Esophagus mucosa (tissue), 1 donor: ENCODE measurements at regions not wholly inside any gene's neighbourhood (a gene's known extent, or its start where the extent isn't known, plus 50 kb on each side); places are given as distances from the start of the nearest gene placed in this dataset.
A peak's percentile ranks its signal among the peaks of the same experiment; 100 is the strongest.
"Not testable (repeated sequence)": the region's sequence is repeated elsewhere in the genome, so short reads cannot be mapped to it uniquely, and the experiment has no call there.

ENCODE experiments used
- ATAC-seq: fragments of 200-7000 bp; cut with Tn5 transposase; one replicate; pipeline ENCODE4 v1.9.1; 2020
- donor health status: DM: yes; HTN: yes; CAD: no.

DNA sequence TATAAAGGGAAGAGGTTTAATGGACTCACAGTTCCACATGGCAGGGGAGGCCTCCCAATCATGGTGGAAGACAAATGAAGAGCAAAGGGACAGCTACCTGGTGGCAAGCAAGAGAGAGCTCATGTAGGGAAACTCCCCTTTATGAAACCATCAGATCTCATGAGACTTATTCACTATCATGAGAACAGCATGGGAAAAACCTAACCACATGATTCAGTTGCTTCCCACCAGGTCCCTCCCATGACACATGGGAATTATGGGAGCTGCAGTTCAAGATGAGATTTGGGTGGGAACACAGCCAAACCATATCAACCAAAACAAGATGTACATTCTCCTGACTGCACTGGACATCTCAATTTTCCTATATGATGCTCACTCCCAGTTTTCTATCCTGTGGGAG lies 174.4 kb upstream of the CCDC54 start:
- not testable (repeated sequence) for ATAC-seq

DNA sequence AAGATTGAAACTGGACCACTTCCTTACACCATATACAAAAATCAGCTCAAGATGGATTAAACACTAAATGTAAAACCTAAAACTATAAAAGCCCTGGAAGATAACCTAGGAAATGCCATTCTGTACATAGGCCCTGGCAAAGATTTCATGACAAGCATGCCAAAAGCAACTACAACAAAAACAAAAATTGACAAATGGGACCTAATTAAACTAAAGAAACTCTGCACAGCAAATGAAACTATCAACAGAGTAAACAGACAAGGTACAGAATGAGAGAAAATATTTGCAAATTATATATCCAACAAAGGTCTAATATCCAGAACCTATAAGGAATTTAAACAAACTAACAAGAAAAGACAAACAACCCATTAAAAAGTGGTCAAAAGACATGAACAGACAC lies 173.1 kb upstream of the CCDC54 start:
- ATAC-seq = no peak

DNA sequence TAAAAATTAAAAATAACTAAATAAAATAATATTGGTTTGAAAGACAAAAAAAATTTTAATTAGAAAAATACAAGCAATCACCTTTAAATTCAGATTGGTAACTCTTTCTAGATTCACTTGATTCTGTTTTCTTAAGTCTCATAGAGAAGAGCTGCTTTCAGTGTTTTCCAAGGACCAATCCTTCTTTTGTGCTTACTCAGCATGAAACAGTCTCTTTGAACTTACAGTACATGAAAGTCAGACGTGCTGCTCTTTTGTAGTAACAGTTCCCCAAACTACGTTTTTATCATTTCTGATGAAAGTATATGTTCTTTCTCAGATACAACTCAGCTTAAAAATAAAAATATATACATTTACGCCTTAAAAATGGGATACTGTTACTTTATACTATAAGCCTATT lies 171.9 kb upstream of the CCDC54 start:
- ATAC-seq = no peak

DNA sequence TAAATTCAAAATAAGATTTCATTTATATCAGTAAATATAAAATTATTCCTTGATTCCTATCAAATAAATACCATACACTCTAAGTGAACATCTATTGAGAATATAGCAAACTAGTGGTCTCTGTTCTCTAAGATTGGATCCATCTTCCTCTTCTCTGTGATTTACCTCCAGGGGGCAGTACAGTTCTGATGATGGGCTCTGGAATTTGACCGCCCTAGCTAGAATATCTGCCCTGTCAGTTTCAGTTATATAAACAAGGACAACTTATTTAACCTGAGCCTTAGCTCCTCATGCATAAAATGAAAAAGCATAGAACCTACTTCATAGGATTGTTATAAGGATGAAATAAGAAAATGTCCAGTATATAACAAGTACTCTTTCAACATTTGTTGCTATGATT lies 171.1 kb upstream of the CCDC54 start:
- ATAC-seq = peak; percentile 62

DNA sequence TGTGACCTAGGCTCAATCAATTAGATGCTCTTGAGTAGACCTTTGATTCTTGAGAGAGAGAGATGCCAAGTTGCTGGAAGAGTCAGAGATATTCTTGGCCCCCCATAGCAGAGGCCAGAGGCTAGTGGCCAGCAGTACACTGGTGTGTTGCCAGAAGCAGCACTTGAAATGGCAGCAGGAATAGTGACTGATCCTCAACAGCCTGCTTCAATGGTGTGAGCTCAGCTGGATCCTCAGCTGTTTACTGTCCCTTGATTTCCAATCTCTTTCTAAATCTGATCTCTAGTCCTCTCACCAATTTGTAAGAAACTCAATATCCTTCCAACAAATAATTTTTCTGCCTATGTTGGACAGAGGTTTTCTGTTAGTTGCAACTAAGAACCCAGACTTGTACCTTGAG lies 170.3 kb upstream of the CCDC54 start:
- no peak for ATAC-seq

DNA sequence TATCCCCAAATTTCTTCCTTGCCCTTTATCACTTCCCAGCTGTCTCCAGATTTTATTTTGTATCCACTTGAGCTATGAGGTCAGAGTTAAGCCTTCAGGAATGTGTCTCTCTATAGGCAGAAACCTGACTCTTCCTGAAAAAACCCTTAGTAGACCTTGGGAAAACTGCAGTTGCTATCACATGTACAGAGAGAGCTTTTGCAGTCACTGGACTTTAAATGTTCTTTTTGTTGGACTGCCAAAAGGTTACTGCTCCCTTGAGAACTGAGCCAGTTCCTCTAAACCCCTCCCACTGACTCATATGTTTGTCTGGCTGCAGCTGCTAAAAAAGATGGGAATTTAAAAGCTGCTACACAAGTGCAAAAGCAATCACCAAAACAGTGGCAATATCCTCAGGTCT lies 169.1 kb upstream of the CCDC54 start:
- peak; percentile 26 for ATAC-seq

DNA sequence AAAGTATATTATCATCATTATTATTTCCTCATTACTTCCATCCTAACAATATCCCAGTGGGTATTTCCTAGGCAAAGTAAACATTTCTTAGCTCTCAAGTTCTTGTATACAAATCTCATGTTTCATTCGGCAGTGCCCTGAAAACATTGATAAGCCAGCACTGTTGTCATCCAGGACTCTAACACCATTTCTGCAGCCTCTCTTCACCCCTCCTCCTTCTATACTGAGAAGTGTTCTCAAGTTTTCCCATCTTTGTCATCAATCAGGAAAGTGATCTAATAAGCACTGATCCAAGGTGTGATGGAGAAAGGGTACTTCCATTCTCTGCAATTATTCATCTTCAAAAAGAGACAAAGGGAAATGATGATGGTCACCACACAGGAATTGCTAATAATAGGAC lies 168.4 kb upstream of the CCDC54 start:
- ATAC-seq = no peak

DNA sequence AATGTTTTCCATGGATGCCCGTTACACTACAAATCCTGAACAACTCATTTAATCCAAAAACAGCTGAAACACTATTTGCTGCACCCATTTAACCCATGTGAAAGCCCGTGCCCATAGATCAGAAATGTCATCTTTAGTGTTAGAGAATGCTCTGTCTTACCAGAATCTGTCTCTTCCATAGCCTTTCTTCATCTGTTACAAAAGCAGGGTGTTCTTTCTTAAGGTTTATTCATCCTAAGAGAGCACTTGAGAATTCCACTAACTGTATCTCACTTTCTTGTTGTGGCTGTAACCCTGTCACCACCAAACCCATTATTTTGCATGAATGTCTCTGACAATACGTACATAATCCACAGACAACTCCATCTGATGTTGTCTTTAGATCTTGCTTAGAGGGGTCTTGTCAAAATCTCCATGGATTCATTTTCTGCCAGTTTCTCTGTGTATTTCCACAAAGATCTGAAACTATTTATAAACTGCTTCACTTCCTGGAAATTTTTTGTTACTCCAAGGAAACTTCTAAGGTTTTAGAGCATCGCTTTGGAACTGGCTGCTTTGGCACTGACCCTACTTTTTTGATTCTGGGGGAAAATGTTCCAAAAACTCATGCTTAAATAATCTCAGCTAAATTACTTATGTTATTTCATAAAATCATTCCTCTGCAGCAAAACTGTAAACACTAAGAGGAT lies 167.8 kb upstream of the CCDC54 start:
- ATAC-seq = no peak

DNA sequence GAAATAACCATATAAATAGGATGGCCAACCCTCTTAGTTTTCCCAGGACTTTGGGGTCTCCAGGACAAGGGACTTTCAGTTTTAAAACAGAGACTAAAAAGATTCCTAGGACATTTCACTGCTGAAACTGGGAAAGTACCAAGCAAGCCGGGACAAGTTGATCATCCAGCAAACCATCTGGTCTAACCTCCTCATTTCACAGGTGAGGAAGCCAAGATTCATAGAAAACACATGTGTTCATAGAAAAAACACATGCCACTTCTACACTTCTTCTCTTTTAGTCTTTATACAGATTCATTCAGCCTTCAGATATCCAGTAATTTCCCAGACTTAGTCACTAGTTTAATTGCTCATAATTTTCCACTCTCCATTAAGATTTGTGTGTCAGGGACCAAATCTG lies 165.6 kb upstream of the CCDC54 start:
- peak; percentile 45 for ATAC-seq

DNA sequence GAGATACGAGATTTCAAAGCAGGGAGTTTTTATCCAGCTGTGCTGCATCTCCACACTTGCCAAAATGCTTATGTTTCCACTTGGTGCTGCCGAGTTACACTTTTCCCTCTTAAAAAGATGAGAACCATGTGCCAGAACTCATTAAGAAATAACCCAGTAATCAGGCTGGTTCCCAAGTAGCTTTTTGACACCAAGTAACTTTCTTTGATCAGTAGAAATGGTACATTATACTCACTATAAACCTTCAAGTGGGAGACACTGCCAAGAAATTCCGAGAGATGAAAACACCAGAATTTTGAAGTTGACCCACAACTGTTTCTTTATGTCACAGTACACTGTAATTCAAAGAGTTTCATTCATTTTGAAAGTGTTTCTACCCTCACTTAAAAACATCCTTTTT lies 164.6 kb upstream of the CCDC54 start:
- no peak for ATAC-seq

DNA sequence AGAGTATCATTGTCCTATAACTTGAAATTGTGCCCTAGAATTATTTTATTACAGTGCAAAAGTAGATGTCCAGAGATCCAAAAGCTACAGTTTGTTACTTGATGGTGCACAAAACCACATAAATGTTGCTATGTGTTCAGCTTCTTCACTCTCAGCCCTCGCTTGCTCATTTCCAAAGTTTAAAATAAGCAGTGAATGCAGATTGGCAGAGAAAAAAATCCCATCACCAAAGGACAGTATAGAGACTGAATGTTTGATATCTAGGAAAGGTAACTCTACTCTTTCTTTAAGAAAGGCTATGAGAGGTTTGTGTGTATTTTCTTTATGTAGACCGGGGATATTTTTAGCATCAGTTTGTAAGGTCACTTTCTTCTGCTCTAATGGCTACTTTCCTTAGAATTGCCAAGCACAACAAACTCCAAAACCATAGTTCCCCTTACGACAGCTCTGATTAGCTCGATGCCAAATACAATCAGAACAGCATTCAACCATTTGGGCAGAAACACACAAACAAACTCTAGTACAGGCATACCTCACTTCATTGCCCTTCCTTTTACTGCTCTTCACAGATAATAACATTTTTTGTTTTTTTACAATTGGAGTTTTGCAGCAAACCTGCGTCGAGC lies 164.1 kb upstream of the CCDC54 start:
- no peak for ATAC-seq

DNA sequence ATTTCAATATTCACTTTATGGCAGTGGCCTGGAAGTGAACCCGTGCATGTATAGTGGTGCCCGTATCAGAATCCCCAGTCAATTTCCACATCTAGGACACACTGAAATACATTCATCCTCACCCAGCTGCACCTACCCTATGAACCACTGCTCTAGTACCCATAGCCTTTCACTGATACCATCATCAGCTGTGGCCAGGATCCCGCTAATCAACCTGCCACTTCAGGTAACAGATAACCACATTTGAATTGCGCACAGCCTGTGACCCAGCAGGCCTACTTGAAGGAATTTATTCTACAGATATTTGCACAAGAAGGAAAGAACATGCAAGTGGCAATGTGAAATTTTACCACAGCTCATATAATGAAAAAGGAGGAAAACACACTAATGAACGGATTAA lies 161.0 kb upstream of the CCDC54 start:
- no peak for ATAC-seq

DNA sequence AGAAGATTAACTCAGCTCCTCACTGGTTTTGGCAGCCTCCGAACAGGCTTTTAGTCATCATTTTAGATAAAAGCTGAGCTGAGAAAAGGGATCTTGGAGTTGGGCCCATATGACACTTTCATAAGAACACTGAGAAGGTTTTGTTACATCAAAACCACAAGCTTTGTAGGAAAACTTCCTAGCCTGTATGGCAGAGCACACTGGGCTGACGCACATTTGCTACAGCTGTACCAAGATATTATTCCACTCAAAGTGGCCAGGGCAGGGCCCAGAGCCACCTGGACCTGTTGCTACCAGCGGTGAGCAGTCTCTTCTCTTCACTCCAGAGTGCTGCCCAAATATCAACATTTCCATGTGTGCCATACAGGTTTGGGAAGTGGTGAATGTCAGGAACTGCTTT lies 160.5 kb upstream of the CCDC54 start:
- peak; percentile 68 for ATAC-seq

DNA sequence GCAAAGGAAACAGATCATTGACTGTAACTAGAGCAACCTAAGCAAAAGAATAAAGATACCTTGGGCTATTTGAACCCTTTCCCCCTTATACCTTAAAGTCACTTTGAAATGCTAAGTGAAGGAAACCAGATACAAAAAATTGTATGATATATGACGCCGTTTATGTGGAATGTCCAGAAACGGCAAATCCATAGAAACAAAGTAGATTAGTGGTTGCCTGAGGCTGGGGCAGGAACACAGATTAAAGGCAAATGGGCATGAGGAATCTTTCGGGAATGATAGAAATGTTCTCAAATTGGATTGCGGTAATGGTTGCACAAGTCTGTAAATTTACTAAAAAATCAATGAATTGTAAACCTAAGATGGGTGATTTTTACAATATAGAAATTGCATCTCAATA lies 160.1 kb upstream of the CCDC54 start:
- no peak for ATAC-seq

DNA sequence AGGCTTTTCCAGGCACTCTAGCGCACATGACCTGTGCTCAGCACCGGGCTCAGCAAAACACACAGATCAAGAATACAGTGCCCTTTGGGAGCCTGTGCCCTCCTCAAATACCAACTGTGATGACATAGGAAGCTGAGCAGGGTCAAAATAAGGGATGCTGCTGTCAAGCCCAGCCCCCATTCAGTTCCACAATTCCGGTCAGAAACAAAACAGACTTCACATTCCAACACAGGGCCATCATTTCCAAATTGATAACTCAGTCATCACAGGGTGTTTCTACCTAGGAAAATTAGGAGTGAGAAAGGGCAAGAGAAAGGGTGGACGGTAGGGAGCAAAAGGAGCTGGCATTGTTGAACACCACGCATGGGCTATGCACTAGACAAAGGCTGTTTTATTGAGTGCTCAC lies 158.4 kb upstream of the CCDC54 start:
- ATAC-seq = no peak

DNA sequence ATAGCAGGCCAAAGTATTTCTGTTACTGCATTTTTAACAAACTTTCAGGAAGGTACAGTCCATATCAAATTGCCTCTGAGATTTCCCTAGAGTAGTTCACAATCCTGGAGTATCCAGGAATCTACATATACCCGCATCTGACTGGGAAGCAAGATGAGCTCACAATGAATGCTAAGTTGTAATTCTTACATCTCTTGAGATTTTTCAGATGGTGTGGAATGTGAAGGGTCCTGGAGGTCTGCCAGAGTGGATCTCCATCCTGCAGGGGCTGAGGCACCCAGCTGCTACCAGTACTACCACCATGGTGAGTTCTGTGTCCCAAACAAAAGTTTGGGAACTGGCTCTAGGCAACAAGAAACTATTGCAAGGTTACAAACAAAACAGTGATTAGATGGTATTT lies 156.7 kb upstream of the CCDC54 start:
- ATAC-seq = no peak

DNA sequence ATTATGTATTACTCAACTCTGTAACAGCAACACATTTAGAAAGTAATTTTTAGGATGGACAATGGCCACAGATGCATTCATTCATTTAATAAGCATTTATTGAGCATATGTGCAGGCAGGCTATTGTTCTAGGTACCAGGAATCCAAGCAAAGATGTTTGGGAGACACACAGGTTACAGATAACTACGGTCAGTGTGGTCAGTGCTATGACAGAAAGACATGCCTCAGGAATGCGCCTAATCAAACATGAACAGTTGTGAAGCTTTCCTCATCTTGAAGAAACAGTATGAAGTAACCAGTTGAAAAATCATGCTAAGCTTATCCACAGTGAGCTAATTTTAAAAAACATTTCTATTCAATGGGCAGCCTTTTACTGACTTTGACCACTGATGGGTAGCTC lies 155.4 kb upstream of the CCDC54 start:
- no peak for ATAC-seq

DNA sequence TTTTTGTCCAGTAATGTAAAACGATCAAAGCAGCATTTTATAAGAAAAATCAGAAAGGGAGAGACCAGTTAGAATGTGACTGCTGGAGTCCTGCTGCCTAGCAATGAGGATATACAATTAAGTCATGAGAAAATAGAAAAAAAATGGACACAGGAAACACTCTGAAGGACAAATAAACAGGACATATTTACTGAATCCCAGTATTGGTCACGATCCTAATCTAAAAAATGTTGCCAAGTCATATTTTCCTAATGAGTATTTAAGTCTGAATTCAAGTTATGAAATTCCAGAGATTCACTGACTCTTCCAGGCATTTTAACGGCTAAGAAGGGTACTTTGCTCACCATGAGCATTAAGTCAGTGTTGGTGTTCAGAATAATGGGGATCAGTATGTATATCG lies 154.3 kb upstream of the CCDC54 start:
- ATAC-seq = no peak

DNA sequence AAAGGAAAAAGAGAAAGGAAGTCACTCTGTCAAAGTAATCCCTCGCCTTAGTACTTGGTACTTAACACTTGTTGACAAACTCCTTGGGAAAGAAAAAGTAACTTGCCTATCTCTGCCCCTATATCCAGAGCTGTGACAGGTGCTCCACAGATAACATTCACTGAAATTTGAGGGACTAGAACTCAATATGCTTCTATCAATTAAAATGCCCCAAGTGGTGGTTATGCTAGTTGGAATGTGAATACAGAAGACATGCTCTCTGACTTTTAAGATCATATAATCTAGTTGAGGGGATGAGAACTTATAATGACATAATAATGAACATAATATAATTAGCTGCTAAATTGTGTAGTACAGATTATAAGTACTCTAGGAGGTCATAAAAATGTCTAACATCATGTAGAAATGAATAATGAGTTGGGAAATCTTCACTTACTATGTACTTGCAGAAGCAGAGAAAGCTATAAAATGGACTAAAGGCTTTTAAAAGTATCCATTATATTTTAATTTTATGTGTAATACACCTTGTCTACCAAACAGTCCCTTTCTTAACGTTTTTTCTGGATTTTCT lies 153.1 kb upstream of the CCDC54 start:
- no peak for ATAC-seq

DNA sequence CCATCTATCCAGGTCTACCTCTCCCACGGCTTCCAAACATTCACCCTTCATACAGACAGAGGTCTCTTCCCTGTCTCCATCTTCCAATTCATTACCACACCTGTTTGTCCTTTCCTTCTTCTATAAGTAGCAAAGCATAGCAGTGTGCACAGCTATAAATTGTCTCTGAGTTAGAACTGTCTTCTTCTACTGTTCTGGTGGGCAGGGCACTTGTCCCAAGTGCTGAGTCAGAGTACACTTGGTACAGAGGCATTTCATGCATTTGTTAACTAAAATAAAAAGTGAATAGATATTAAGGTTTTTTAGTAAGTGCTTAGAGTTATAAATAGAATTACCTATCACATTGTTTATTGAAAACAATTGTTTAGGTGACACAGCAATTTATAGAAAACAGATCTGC lies 150.1 kb upstream of the CCDC54 start:
- ATAC-seq = no peak

DNA sequence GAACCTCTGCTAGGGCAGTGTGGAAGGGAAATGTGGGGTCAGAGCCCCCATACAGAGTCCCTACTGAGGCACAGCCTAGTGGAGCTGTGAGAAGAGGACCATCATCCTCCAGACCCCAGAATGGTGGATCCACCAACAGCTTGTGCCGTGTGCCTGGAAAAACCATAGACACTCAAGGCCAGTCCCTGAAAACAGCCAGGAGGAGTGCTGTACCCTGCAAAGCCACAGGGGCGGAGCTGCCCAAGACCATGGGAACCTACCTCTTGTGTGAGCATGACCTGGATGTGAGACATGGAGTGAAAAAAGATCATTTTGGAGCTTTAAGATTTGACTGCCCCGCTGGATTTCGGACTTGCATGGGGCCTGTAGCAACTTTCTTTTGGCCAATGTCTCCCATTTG lies 143.4 kb upstream of the CCDC54 start:
- not testable (repeated sequence) for ATAC-seq

DNA sequence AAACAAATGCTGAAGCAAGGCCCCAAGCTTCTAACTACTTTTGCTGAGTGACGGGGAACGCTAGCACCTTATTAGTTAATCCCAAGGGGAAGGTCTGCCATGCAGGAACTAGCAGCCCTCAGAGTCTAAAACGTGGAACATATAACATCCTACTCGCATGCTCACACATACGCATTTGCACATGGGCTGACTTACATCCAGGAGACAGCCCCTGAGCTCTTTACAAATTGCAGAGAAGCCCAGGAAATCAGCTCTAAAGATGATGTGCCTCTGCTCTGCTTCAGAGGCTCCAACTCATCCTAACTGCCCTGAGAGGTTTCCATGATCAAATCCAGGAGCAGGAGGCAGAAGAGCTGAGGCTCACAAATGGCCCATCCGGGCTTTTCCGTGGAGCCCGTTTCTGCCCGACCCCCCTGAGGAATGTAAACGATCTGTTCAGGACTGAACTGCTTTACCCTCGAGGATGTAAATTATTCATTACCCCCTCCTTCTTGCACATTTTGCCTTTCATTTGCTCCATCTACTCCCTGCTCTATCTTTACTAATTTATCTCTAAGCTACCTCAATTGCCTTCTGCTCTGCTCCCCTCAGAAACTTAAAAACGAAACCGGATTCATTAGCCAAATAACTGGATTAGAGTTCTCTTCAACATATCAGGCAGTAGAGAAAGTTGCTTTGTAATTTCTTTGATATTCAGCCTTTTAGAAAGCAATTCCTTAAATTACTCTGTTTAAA lies 141.9 kb upstream of the CCDC54 start:
- ATAC-seq = no peak

DNA sequence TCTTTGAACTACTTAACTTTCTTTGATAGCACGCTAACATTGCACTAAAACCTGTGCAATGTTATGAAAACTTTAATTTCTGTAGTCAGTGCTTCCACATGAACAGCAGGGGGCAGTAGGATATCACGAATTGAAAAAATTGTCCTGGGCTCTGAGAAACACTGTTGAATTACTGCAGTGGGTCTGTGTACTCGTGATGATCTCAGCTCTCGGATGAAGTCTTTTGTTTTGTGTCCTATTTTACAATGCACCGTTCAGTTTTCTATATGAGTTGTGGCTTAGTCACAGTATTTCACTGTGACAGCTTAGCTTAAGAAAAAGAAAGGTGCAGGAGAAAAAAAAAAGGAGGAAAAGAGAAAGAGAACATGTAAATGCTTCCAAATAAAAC lies 141.3 kb upstream of the CCDC54 start:
- peak; percentile 89 for ATAC-seq
